ENCODE measurements at regions not wholly inside any gene's neighbourhood (a gene's known extent, or its start where the extent isn't known, plus 50 kb on each side); places are given as distances from the start of the nearest gene placed in this dataset.

GRCh38 chr2:234840336-234840735, 111.5 kb upstream of the SH3BP4 start (continued):
- TF ChIP-seq CHD7 (IDR thresholded peaks at IDR 0.05; ENCODE audit: insufficient replicate concordance, low read length), result no peak
- no peak for TF ChIP-seq EP300 (IDR thresholded peaks at IDR 0.05; ENCODE audit: borderline replicate concordance in 1 of 2, low read depth in 2 of 2, low read length in 2 of 2)
- no peak for TF ChIP-seq KDM1A (IDR thresholded peaks at IDR 0.05; ENCODE audit: borderline replicate concordance, low read length)
- TF ChIP-seq MAX (IDR thresholded peaks at IDR 0.05), result peak; percentile 77
- no peak for TF ChIP-seq SP4 (IDR thresholded peaks at IDR 0.05; ENCODE audit: low read length)
- TF ChIP-seq SP1 (IDR thresholded peaks at IDR 0.05; ENCODE audit: low read depth, low read length), result no peak
- peak; percentile 97 for TF ChIP-seq JUND (IDR thresholded peaks at IDR 0.05; ENCODE audit: low read length)
- no peak for TF ChIP-seq NANOG (IDR thresholded peaks at IDR 0.05; ENCODE audit: insufficient read depth, low read depth, low read length, poor library complexity, severe bottlenecking)
- TF ChIP-seq ASH2L (IDR thresholded peaks at IDR 0.05; ENCODE audit: low read length), result no peak
- TF ChIP-seq POU5F1 (IDR thresholded peaks at IDR 0.05; ENCODE audit: low read depth, low read length), result no peak
- peak; percentile 78; the same call in 1 of the 2 replicates for TF ChIP-seq JUN (IDR thresholded peaks at IDR 0.05; ENCODE audit: low read depth, low read length)
- no peak for TF ChIP-seq BACH1 (IDR thresholded peaks at IDR 0.05; ENCODE audit: low read length)
- no peak for TF ChIP-seq CEBPB (IDR thresholded peaks at IDR 0.05; ENCODE audit: low read depth, low read length)
